Peyer's patch (tissue), 4 donors: ENCODE measurements at regions not wholly inside any gene's neighbourhood (a gene's known extent, or its start where the extent isn't known, plus 50 kb on each side); places are given as distances from the start of the nearest gene placed in this dataset.

Experiments used
- DNase-seq, 3 donors: peaks; one replicate each; pipeline ENCODE4 v3.0.0-alpha.2; 2017 to 2019
- H3K27ac ChIP-seq, 4 donors: fragments of 200-600 bp; sonication (generic); one replicate each; pipeline ENCODE4 v1.5.1; 2016 to 2019
- H3K27me3 ChIP-seq, 2 donors: fragments of 200-600 bp; sonication (generic); one replicate each; pipeline ENCODE4 v1.5.1; 2019
- H3K36me3 ChIP-seq, 3 donors: fragments of 200-600 bp; sonication (generic); one replicate each; pipeline ENCODE4 v1.5.1; 2016 to 2019
- H3K4me1 ChIP-seq, 4 donors: fragments of 200-600 bp; sonication (generic); one replicate each; pipeline ENCODE4 v1.5.1; 2016 to 2019
- H3K4me3 ChIP-seq, 4 donors: fragments of 200-600 bp; sonication (generic); 1 replicate in 3 of 4; 2 replicates in 1 of 4; pipeline ENCODE4 v1.5.1; 2016 to 2019; ENCODE audit warnings: mild to moderate bottlenecking in 1 of 4
- H3K9me3 ChIP-seq, 4 donors: fragments of 200-600 bp; sonication (generic); one replicate each; pipeline ENCODE4 v1.5.1; 2016 to 2019; ENCODE audit warnings: mild to moderate bottlenecking in 1 of 4
- POLR2A ChIP-seq, 2 donors: fragments of 450-650 bp; IDR thresholded peaks; one replicate each; pipeline ENCODE4 v1.5.1; 2017; ENCODE audit warnings: antibody characterized with exemption in 2 of 2, mild to moderate bottlenecking in 2 of 2, moderate library complexity in 2 of 2
- TF ChIP-seq, protein P1 (sequence below), 6 experiments: fragments of 450-650 bp in 4 of 6; fragments of 200-600 bp in 2 of 6; sonication (generic) in 1 of 6; IDR thresholded peaks; one replicate each; pipeline ENCODE4 v1.5.1; 2017 to 2019; ENCODE audit warnings: antibody characterized with exemption in 6 of 6, mild to moderate bottlenecking in 3 of 6, moderate library complexity in 1 of 6

DNA sequence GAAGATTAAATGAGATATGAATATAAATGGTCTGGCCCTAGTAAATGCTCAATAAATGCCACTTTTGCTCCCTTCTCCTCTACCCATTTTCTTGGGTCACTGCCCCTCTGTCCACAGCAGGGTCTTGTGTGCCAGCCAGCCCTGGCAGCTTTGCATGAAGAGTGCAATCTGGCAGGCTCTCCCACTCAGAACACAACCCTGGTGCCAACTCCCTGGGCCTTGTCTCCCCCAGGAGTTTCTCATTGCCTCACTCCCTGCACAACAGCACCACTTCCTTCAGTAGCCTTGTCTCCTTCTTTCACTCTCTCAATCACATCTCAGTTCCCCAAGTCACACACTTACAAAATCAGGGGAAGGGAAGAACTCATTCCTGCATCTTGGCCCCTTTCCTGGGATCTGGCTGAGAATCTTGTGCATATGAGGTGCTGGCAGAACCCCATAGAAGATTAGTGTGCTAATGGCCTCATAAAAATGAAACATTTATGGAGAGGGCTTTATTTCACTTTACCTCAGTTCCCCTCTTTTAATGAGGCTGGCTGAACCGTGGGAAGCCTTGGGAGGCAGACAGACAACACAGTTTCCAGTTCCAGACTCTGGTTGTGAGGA, 445.9 kb upstream of the PROK2 start:
- Histone ChIP-seq H3K4me1 (no peaks in the 10 kb centered on the region), H3K9me3 (peaks cover 0 to 5% (median under 1%) of the 10 kb centered on the region in 4 donors), H3K27ac (no peak overlapping the region), H3K27me3 (no peaks in the 10 kb centered on the region), H3K36me3 (no peaks in the 10 kb centered on the region), H3K4me3 (no peak overlapping the region)
- TF ChIP-seq POLR2A (IDR thresholded peaks at IDR 0.05) = no peak
- TF ChIP-seq, protein P1, sequence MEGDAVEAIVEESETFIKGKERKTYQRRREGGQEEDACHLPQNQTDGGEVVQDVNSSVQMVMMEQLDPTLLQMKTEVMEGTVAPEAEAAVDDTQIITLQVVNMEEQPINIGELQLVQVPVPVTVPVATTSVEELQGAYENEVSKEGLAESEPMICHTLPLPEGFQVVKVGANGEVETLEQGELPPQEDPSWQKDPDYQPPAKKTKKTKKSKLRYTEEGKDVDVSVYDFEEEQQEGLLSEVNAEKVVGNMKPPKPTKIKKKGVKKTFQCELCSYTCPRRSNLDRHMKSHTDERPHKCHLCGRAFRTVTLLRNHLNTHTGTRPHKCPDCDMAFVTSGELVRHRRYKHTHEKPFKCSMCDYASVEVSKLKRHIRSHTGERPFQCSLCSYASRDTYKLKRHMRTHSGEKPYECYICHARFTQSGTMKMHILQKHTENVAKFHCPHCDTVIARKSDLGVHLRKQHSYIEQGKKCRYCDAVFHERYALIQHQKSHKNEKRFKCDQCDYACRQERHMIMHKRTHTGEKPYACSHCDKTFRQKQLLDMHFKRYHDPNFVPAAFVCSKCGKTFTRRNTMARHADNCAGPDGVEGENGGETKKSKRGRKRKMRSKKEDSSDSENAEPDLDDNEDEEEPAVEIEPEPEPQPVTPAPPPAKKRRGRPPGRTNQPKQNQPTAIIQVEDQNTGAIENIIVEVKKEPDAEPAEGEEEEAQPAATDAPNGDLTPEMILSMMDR (IDR thresholded peaks at IDR 0.05) = no peak
- DNase-seq = no peak

DNA sequence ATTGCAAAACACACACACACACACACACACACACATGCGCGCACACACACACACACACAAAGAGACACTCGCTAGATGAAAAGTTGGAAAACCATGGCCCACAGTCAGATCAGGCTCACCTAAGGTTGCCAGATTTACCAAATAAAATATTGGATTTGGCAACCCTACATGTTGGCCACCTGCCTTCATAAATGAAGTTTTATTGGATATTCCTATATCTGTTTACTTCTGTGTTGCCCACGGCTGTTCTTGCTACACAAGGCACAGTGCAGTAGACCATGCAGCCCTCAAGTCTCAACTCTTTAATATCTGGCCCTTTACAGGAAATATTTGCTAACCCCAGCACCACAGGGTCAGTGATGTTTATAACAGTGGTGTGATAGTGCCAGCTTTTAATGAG, 445.0 kb upstream of the PROK2 start:
- DNase-seq = no peak
- Histone ChIP-seq H3K27ac (no peak overlapping the region), H3K4me3 (no peak overlapping the region), H3K9me3 (peaks cover 0 to 10% (median 3%) of the 10 kb centered on the region in 4 donors), H3K36me3 (no peaks in the 10 kb centered on the region), H3K4me1 (no peaks in the 10 kb centered on the region), H3K27me3 (no peaks in the 10 kb centered on the region)
- TF ChIP-seq POLR2A (IDR thresholded peaks at IDR 0.05) = no peak
- TF ChIP-seq, protein P1 (IDR thresholded peaks at IDR 0.05) = no peak

DNA sequence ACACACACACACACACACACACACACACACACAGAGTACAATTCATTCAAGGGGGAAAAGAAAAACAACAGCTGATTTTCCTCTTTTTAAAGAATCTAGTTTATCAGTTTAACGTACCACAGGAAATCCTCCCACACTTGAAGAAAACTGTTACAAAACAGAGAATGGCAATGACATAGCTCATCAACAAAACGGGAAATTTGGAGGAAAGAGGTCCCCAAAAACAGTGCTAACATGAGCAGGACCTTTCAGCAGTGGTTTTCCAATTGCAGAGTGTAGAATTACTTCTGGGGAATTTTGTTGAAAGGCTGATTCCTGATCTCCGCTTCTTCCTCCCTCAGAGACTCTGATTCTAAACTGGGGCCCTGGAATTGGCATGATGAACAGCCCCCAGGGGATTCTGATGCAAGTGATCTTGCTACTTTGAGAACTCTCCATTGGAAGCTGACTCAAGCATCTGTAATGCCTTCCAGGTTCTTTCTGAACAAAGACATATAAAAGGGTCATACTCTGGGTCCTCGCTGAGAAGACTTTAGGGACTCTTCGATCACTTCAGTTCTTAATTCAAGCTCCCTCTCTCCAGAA, 442.6 kb upstream of the PROK2 start:
- H3K36me3 ChIP-seq = no peaks in the 10 kb centered on the region
- DNase-seq = no peak
- H3K27me3 ChIP-seq = no peaks in the 10 kb centered on the region
- peaks cover 0 to 13% (median 5%) of the 10 kb centered on the region in 4 donors for H3K9me3 ChIP-seq
- H3K27ac ChIP-seq = no peak overlapping the region
- TF ChIP-seq, protein P1 (IDR thresholded peaks at IDR 0.05) = no peak
- no peak for TF ChIP-seq POLR2A (IDR thresholded peaks at IDR 0.05)
- H3K4me3 ChIP-seq = no peak overlapping the region
- H3K4me1 ChIP-seq = no peaks in the 10 kb centered on the region

DNA sequence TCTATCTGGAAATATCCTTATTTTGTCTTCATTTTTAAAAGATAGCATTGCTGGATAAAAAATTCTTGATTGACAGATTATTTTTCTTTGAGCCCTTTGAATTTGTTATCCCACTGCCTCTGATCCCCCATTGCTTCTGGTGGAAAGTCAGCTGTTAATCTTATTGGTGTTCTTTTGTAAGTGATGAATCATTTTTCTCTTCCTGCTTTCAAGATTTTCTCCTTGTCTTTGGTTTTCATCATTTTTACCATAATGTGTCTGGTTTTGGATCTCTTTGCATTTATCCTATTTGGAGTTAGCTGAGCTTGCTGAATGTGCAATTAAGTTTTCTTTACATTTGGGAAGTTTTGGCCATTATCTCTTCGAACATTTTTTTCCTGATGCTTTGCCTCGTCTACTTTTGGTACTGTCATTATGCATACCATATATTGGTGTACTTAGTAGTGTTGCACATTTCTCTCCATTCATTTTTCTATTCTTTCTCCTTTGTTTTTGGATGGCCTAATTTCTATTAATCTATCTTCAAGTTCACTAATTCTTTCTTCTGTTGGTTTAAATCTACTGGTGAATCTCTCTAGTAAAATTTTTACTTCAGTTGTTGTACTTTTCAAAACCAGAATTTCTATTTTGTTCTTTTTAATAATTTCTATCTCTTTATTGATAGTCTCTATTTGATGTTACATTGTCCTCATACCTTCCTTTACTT, 440.0 kb upstream of the PROK2 start:
- Histone ChIP-seq H3K27me3 (no peaks in the 10 kb centered on the region), H3K4me1 (no peaks in the 10 kb centered on the region), H3K4me3 (no peak overlapping the region), H3K36me3 (no peaks in the 10 kb centered on the region), H3K27ac (no peak overlapping the region), H3K9me3 (peaks cover 0 to 13% (median 5%) of the 10 kb centered on the region in 4 donors)
- no peak for TF ChIP-seq POLR2A (IDR thresholded peaks at IDR 0.05)
- TF ChIP-seq, protein P1 (IDR thresholded peaks at IDR 0.05) = no peak
- DNase-seq = no peak

DNA sequence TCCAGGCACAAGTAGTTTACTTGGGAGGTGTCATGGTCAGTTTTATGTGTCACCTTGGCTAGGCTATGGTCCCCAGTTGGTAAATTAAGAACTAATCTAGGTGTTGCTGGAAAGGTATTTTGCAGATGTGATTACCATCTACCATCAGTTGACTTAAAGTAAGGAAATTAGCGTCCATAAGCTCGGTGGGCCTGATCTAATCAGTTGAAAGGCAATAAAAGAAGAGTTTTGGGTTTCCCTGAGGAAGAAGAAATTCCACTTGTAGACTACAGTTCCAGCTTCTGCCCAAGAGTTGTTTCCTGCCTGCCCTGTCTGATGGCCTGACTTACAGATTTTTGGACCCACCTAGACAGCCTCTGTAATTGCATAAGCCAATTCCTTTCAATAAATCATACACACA, 438.7 kb upstream of the PROK2 start:
- DNase-seq = no peak

More for the DNA sequence above, 438.7 kb upstream of the PROK2 start:
- H3K4me3 ChIP-seq = no peak overlapping the region
- H3K4me1 ChIP-seq = no peaks in the 10 kb centered on the region
- H3K36me3 ChIP-seq = no peaks in the 10 kb centered on the region
- no peak for TF ChIP-seq POLR2A (IDR thresholded peaks at IDR 0.05)
- TF ChIP-seq, protein P1 (IDR thresholded peaks at IDR 0.05) = no peak
- H3K9me3 ChIP-seq = peaks cover 0 to 13% (median 5%) of the 10 kb centered on the region in 4 donors
- no peaks in the 10 kb centered on the region for H3K27me3 ChIP-seq
- H3K27ac ChIP-seq = no peak overlapping the region
